H9 (cell line): ENCODE measurements at regions not wholly inside any gene's neighbourhood (a gene's known extent, or its start where the extent isn't known, plus 50 kb on each side); places are given as distances from the start of the nearest gene placed in this dataset.

ENCODE experiments used
- DNase-seq: peaks from one replicate; pipeline ENCODE4 v3.0.0-alpha.2; 2017
- H2AFZ ChIP-seq: one replicate; pipeline ENCODE4 v1.6.1; 2013; ENCODE audit warnings: mild to moderate bottlenecking, low read length, control low read depth, moderate library complexity
- H2AK5ac ChIP-seq: 2 replicates; pipeline ENCODE4 v1.6.1; 2013; ENCODE audit warnings: low read length, control low read depth, mixed read lengths; ENCODE audit not compliant: insufficient read length
- H2BK120ac ChIP-seq: one replicate; pipeline ENCODE4 v1.6.1; 2013; ENCODE audit warnings: low read depth, mild to moderate bottlenecking, low read length, control low read depth, inconsistent platforms; ENCODE audit not compliant: poor library complexity, severe bottlenecking
- H2BK12ac ChIP-seq: 2 replicates; pipeline ENCODE4 v1.6.1; 2013; ENCODE audit warnings: low read length, control low read depth, mixed read lengths, low read depth; ENCODE audit not compliant: insufficient read length
- H2BK15ac ChIP-seq: 2 replicates; pipeline ENCODE4 v1.6.1; 2013; ENCODE audit warnings: low read depth, low read length, control low read depth
- H2BK20ac ChIP-seq: one replicate; pipeline ENCODE4 v1.6.1; 2013; ENCODE audit warnings: low read depth, mild to moderate bottlenecking, low read length, control low read depth, inconsistent platforms; ENCODE audit not compliant: poor library complexity, severe bottlenecking
- H2BK5ac ChIP-seq: 2 replicates; pipeline ENCODE4 v1.6.1; 2013; ENCODE audit warnings: low read length, control low read depth, mixed read lengths; ENCODE audit not compliant: insufficient read length
- H3K14ac ChIP-seq: 2 replicates; pipeline ENCODE4 v1.6.1; 2013; ENCODE audit warnings: low read length, control low read depth; ENCODE audit not compliant: insufficient read depth
- H3K18ac ChIP-seq: 2 replicates; pipeline ENCODE4 v1.6.1; 2013; ENCODE audit warnings: low read depth, mild to moderate bottlenecking, mixed read lengths, low read length, control low read depth; ENCODE audit not compliant: insufficient read length
- H3K23ac ChIP-seq: 2 replicates; pipeline ENCODE4 v1.6.1; 2013; ENCODE audit warnings: low read length, control low read depth, mixed read lengths, low read depth; ENCODE audit not compliant: insufficient read length
- H3K23me2 ChIP-seq: 2 replicates; pipeline ENCODE4 v1.6.1; 2013; ENCODE audit warnings: low read depth, mild to moderate bottlenecking, mixed read lengths, low read length, control low read depth; ENCODE audit not compliant: insufficient read length, poor library complexity, severe bottlenecking
- H3K27ac ChIP-seq: 2 replicates; pipeline ENCODE4 v1.5.1; 2013; ENCODE audit warnings: low read length, control low read depth, mixed read lengths, low read depth; ENCODE audit not compliant: insufficient read length
- H3K27me3 ChIP-seq: 2 replicates; pipeline ENCODE4 v1.6.1; 2013; ENCODE audit warnings: low read length, control low read depth, inconsistent platforms; ENCODE audit not compliant: insufficient read depth
- H3K4ac ChIP-seq: 2 replicates; pipeline ENCODE4 v1.6.1; 2013; ENCODE audit warnings: low read depth, mild to moderate bottlenecking, control low read depth, inconsistent platforms, low read length, moderate library complexity
- H3K4me1 ChIP-seq: 2 replicates; pipeline ENCODE4 v1.6.1; 2013; ENCODE audit warnings: low read length, control low read depth, inconsistent platforms; ENCODE audit not compliant: insufficient read depth
- H3K4me2 ChIP-seq: 2 replicates; pipeline ENCODE4 v1.6.1; 2013; ENCODE audit warnings: low read length, control low read depth, mixed read lengths; ENCODE audit not compliant: insufficient read length, insufficient read depth
- H3K56ac ChIP-seq: 2 replicates; pipeline ENCODE4 v1.6.1; 2013; ENCODE audit warnings: low read depth, mild to moderate bottlenecking, mixed read lengths, low read length, control low read depth; ENCODE audit not compliant: insufficient read length
- H3K79me1 ChIP-seq: 2 replicates; pipeline ENCODE4 v1.6.1; 2013; ENCODE audit warnings: low read depth, mild to moderate bottlenecking, moderate library complexity, low read length, control low read depth, inconsistent platforms; ENCODE audit not compliant: insufficient read depth, poor library complexity, severe bottlenecking
- H3K79me2 ChIP-seq: 2 replicates; pipeline ENCODE4 v1.6.1; 2013; ENCODE audit warnings: low read length, control low read depth, inconsistent platforms; ENCODE audit not compliant: insufficient read depth
- H3K9ac ChIP-seq: 2 replicates; pipeline ENCODE4 v1.6.1; 2013; ENCODE audit warnings: low read length, control low read depth, mixed read lengths; ENCODE audit not compliant: insufficient read length; ENCODE audit errors: extremely low read depth
- H3K9me3 ChIP-seq: one replicate; pipeline ENCODE4 v1.6.1; 2013; ENCODE audit warnings: low read depth, low read length, inconsistent platforms; ENCODE audit not compliant: control insufficient read depth
- H3T11ph ChIP-seq: one replicate; pipeline ENCODE4 v1.6.1; 2013; ENCODE audit warnings: mild to moderate bottlenecking, low read length, control low read depth, inconsistent platforms
- H4K20me1 ChIP-seq: one replicate; pipeline ENCODE4 v1.6.1; 2013; ENCODE audit not compliant: control insufficient read depth, insufficient read length, insufficient read depth
- H4K5ac ChIP-seq: 2 replicates; pipeline ENCODE4 v1.6.1; 2013; ENCODE audit warnings: low read depth, mild to moderate bottlenecking, mixed read lengths, low read length, control low read depth; ENCODE audit not compliant: insufficient read length
- H4K8ac ChIP-seq: replicated peaks from 2 replicates; pipeline ENCODE4 v1.6.1; 2013; ENCODE audit warnings: low read length, control low read depth, mixed read lengths, low read depth; ENCODE audit not compliant: insufficient read length
- H4K91ac ChIP-seq: 2 replicates; pipeline ENCODE4 v1.6.1; 2013; ENCODE audit warnings: low read depth, mild to moderate bottlenecking, moderate library complexity, mixed read lengths, low read length, control low read depth; ENCODE audit not compliant: insufficient read length
- H3K27ac Mint-ChIP-seq, 3 experiments: 2 replicates in 2 of 3; 3 replicates in 1 of 3; pipeline ENCODE4 v1.8.0; 2020 to 2021; ENCODE audit warnings: mixed read lengths in 3 of 3, mild to moderate bottlenecking in 1 of 3, moderate library complexity in 1 of 3
- H3K27me3 Mint-ChIP-seq: 2 replicates; pipeline ENCODE4 v1.8.0; 2021; ENCODE audit warnings: low read depth, mild to moderate bottlenecking, moderate library complexity, mixed read lengths
- H3K36me3 Mint-ChIP-seq, 3 experiments: 2 replicates in 2 of 3; 3 replicates in 1 of 3; pipeline ENCODE4 v1.8.0; 2020 to 2021; ENCODE audit warnings: low read depth in 3 of 3, mixed read lengths in 3 of 3; ENCODE audit not compliant: insufficient read depth in 1 of 3
- H3K4me1 Mint-ChIP-seq, 2 experiments: 2 replicates each; pipeline ENCODE4 v1.8.0; 2020; ENCODE audit warnings: mixed read lengths in 2 of 2
- H3K4me3 Mint-ChIP-seq, 2 experiments: 2 replicates in 1 of 2; 3 replicates in 1 of 2; pipeline ENCODE4 v1.8.0; 2020 to 2021; ENCODE audit warnings: mild to moderate bottlenecking in 2 of 2, mixed read lengths in 2 of 2, moderate library complexity in 1 of 2
- H3K9me3 Mint-ChIP-seq, 2 experiments: 2 replicates in 1 of 2; 3 replicates in 1 of 2; pipeline ENCODE4 v1.8.0; 2020; ENCODE audit warnings: mild to moderate bottlenecking in 2 of 2, mixed read lengths in 2 of 2, moderate library complexity in 1 of 2
- CTCF ChIP-seq: fragments of 200-600 bp; sonication (generic); conservative IDR thresholded peaks from 3 replicates; pipeline ENCODE4 v1.8.0; 2021; ENCODE audit warnings: antibody characterized with exemption, mild to moderate bottlenecking
- WGBS: extraction: QIAGEN DNeasy Blood & Tissue Kit; methylation state at CpG from one replicate; pipeline ENCODE4 v1.1.7; 2013; ENCODE audit warnings: missing lambda C conversion rate, low lambda C conversion rate, mixed read lengths; ENCODE audit not compliant: insufficient read length; ENCODE audit errors: extremely low coverage; 5-methylcytosine and 5-hydroxymethylcytosine counted together

GRCh38 chr6:18584372-18584771 lies 197.2 kb downstream of the RNF144B start:
- peaks cover 4% of the 10 kb centered on the region in 2 experiments; a peak in 3 of 4 replicates for H3K4me1 Mint-ChIP-seq
- WGBS: no CpG with 5 or more reads among the region's 4 CpGs
- no peak overlapping the region for H2BK120ac ChIP-seq

More at GRCh38 chr6:18584372-18584771, 197.2 kb downstream of the RNF144B start:
- Histone ChIP-seq H3K4me2 (no peak overlapping the region), H3K27me3 (no peaks in the 10 kb centered on the region), H3K14ac (no peak overlapping the region), H2BK12ac (no peak overlapping the region), H3K23ac (no peak overlapping the region), H2BK5ac (no peak overlapping the region), H2BK20ac (no peak overlapping the region), H3K79me2 (no peaks in the 10 kb centered on the region), H4K20me1 (no peaks in the 10 kb centered on the region), H3K4me1 (no peaks in the 10 kb centered on the region), H2AFZ (no peak overlapping the region), H3K9ac (no peak overlapping the region), H4K5ac (no peak overlapping the region), H4K8ac (no peak overlapping the region), H3K23me2 (no peaks in the 10 kb centered on the region), H3K79me1 (no peaks in the 10 kb centered on the region), H3K18ac (no peak overlapping the region), H2AK5ac (no peak overlapping the region), H3K9me3 (no peaks in the 10 kb centered on the region), H3K4ac (no peak overlapping the region), H3K27ac (no peak overlapping the region), H3K56ac (no peak overlapping the region), H4K91ac (no peak overlapping the region), H3T11ph (no peak overlapping the region), H2BK15ac (no peak overlapping the region)
- H3K27ac Mint-ChIP-seq: no peak overlapping the region
- no peak for TF ChIP-seq CTCF
- H3K36me3 Mint-ChIP-seq: no peaks in the 10 kb centered on the region
- H3K4me3 Mint-ChIP-seq: no peak overlapping the region
- no peaks in the 10 kb centered on the region for H3K9me3 Mint-ChIP-seq
- H3K27me3 Mint-ChIP-seq: no peaks in the 10 kb centered on the region
- no peak for DNase-seq
